Stimulated activated CD8-positive, alpha-beta memory T cell treated with anti-CD3 and anti-CD28 coated beads, Interleukin-15, amount 100 ng/mL, for 1 hour (primary cell): ENCODE measurements at regions not wholly inside any gene's neighbourhood (a gene's known extent, or its start where the extent isn't known, plus 50 kb on each side); places are given as distances from the start of the nearest gene placed in this dataset.
A peak's percentile ranks its signal among the peaks of the same experiment; 100 is the strongest.

Experiments
- DNase-seq: peaks from one replicate; pipeline ENCODE4 v3.0.0-alpha.2; 2020; ENCODE audit warnings: low read depth

GRCh38 chrX:40277672-40278071 is 179.9 kb upstream of the BCOR start:
- DNase-seq = no peak

- no peak for DNase-seq
Observed at GRCh38 chrX:40273356-40274050, 175.7 kb upstream of the BCOR start.

DNA sequence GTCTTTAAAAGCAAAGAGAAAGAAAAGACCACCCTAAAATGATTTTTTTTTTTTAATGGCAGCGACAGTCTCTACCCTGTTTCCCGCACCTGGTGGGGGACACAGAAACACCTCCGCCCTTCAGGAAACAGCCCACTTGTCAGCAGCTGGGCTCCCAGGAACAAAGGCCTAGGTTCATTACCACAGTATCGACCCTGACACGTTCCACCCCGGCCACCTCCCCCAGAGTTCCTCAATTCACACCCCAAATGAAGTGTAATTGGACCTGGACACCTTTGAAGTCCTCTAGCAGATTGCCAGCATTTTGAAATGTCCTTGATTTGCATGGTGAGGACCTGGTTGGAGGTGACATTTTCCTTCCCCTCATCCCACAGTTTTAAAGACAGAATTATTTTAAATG is 175.0 kb upstream of the BCOR start:
- no peak for DNase-seq

DNA sequence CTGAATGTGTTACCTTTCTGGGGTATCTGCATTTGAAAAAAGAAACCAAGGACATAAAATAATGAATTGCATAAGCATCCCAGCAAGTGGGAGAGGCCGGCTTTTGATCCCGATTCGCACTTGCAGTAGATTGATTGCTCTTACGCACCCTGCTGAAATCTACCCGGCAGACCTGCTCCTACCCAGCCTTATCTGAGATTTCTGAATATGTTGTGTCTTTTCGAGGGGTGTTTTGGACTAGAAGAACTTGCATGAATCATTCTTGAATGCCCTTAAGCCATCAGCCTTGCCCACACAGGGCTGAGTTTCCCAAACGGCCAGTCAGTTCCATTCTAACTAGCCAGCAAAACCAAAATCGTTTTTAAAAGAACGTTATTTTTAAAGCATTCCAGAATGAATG is 174.4 kb upstream of the BCOR start:
- no peak for DNase-seq

GRCh38 chrX:40268188-40268520 is 170.4 kb upstream of the BCOR start:
- DNase-seq = no peak

DNA sequence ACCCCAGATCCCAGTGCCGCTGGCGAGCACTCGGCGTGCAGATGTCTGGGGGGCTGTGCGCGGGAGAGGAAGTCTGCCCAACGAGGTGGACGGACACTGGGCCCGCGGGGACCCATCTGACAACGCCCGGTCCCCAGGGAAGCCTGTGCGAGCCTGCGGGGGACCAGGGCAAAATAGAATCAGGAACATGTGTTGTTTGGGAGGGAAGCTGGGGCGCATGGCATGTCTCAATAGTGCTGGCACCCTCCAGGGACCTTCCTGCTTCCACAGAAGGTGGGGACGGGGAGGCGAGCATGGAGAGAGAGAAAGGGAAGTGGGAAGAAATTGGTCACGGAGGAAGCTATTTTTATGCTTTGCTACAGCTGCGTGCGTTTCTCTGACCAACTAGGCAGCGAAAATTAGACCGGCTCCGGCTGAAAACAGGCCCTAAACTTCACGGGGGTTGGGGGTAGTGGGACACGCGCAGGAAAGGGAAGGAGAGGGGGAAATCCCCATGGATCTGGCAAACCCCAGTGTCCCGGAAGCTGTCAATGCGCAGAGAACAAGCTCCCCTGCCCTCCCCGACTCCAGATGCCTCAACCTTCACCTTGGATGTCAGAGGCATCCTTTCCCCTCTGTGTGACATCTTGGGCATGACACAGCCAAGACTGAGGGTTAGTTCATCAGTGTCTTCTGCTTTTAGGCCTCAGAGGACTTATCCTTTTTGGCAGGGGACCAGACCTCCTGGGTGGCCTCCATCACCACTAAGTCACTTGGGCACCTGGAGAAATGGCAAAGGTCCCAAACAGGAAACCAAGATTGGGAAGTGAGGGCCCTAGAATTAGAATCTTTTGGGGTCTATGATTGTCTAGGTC is 169.8 kb upstream of the BCOR start:
- DNase-seq = no peak

DNA sequence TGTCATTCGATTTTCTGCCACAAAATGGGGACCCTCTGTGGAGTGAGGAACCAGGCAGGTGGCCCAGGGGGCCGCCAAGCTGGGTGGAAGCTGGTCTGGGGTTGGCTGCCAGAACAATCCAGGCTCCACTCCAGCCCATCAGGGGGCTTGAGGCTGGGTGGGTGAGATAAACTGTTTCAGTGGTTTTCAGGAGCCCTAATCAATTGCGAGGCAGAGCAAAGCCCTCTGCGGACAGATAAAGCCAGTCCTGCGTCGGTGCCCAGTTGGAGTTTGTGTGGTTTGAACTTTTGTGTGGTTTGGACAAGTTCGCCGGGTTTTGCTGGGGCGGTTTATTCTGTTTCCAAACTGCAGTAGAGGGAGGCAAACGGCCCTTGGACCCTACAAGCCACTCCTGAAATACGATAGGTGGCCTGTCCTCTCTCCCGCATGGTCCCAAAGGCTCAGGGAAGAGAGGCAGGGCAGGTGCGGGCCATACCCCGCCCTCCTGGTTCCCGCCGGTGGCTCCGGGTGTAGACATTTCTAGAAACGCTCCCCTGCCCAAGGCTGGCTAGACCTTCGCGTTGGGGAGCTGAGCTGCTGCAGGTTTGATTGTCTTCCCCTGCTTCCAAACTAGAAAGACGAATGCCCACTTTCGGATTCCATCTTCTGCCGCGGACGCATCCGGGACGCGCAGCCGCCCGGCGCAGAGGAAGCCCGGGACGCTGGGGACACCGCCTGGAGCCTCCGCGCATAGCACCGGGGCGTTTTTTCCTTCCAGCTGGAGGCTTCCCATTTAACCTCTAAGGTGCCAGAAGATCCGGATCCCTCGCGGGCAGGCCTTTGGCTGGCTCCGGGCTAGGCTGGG is 169.0 kb upstream of the BCOR start:
- peak; percentile 15 for DNase-seq

- DNase-seq = no peak
Observed at GRCh38 chrX:40265936-40266335, 168.2 kb upstream of the BCOR start.

DNA sequence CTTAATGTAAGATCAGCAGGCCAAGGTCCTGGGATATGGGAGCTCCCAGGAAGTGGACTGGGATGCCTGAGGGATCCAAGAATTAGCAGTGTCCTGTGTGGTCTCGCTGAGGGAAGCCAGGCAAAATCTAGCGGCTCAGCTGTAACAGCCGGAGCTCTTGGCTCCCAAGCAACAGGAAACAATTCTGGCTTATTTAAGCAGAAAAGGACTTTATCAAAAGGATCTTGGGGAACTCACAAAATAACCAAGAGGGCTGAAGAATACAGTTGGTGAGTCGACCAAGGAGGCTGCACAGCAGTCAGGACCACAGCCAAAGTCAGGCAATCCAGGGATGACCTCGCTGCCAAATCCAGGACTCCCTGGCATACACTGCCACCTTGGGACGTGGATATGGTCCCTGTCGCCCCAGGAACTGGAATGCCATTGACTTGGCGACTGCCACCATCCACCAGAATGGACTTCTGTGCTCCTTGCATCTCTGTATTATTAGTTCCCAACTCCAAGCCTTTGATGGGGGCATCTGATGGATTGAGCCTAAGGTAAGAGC is 165.3 kb upstream of the BCOR start:
- DNase-seq = no peak

- no peak for DNase-seq
Observed at GRCh38 chrX:40262157-40263013, 164.6 kb upstream of the BCOR start.

DNA sequence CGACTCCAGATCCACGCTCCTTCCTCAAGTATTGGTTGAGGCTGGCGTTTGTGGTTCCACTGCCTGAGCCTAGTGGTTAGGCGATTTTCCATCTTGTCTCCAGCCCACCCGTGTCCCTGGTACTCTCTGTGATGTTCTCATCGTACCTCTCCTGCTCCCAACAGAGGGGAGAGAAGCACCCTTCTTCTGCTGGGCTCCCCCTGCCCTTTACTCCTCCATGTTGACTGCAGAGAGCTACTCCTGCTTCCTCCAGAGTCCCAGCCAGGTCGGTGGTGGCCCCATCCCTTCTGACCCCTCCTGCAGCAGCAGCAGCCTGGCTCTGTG is 164.0 kb upstream of the BCOR start:
- DNase-seq = no peak

GRCh38 chrX:40260146-40260747 is 162.5 kb upstream of the BCOR start:
- no peak for DNase-seq

GRCh38 chrX:40258909-40259308 is 161.2 kb upstream of the BCOR start:
- DNase-seq = no peak

GRCh38 chrX:40253771-40254170 is 156.0 kb upstream of the BCOR start:
- no peak for DNase-seq

GRCh38 chrX:40249582-40249981 is 151.8 kb upstream of the BCOR start:
- no peak for DNase-seq

DNA sequence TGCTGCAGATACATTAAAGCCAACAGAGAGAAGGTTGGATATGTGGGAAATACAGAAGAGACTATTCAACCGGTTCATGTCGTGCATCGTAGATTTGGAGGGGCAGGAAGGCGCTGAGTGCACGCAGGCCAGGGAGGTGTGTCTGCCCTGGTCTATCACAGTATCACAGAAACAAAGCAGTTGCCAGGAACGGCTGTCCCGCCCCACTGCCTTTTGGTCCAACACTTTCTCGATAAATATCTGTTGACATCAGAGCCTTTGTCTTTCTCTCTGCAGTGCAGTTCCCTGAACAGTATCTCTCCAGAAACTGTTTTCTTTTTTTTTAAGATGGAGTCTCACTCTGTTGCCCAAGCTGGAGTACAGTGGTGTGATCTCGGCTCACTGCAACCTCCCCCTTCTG is 151.1 kb upstream of the BCOR start:
- DNase-seq = no peak

DNA sequence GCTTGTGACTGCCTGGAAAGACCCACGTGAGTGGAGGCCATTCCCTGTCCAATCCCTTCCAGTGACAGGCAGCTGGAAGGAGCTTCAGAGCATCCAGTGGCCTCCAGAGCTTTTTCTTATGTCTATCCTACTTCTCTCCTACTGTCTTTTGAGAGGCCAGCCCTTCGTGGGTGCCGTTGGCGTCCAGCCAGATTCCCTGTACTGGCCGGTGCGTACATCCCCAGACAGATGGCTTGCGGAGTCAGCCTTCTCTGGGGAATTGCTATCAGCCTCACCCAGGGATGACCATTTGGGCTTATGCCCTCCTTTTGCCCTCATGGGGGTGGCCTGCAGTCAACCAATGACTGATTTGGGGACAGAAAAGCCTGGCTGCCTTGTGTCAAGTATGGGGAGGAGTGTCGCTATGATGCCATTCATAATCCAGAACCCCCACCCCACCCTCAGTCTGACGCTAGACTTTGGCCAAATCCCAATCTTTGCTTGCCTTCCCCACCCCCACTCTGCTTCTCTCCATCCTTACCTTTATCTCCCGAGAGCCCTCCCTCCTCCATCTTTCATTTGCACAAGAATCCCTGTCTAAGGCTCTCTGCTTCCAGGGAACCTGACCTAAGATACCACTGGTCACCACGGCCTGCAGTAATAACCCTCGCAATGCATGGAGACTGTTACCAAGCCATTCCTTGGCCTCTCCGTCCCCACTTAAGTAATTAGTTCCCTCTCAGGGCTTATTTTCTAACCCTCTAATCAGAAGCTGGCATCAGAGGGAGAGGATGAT is 150.3 kb upstream of the BCOR start:
- no peak for DNase-seq

GRCh38 chrX:40247382-40247781 is 149.6 kb upstream of the BCOR start:
- DNase-seq = no peak

DNA sequence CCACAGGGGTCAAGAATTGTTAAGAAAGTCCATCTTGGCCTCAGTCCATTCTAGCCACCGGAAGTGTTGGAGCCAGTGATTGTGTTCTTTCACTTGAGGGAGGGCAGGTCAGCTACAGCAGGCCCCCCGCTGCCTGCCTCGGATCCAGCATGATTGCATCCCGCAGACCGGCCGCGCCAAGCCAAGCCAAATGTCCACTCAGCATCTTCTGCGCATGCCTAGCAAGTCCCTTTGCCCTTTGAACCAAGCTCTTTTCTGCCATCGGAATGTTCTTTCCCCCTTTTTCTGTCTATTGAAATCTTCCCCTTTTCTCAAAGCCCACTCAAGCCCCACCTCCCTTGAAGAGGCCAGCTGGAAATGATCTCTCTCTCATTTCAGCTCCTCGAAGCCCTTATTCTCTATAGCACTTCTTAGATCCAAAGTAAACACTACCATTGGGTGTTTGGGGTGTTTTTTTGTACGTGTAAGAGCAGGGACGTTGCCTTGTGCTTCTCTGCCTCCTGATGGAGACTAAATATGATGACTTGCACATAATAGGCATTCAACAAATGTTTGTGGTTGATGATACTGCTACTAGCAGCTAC is 147.8 kb upstream of the BCOR start:
- DNase-seq = no peak

- no peak for DNase-seq
Observed at GRCh38 chrX:40244980-40245379, 147.2 kb upstream of the BCOR start.
